ENCODE measurements at regions not wholly inside any gene's neighbourhood (a gene's known extent, or its start where the extent isn't known, plus 50 kb on each side); places are given as distances from the start of the nearest gene placed in this dataset.
"Not testable (repeated sequence)": the region's sequence is repeated elsewhere in the genome, so short reads cannot be mapped to it uniquely, and the experiment has no call there.

DNA sequence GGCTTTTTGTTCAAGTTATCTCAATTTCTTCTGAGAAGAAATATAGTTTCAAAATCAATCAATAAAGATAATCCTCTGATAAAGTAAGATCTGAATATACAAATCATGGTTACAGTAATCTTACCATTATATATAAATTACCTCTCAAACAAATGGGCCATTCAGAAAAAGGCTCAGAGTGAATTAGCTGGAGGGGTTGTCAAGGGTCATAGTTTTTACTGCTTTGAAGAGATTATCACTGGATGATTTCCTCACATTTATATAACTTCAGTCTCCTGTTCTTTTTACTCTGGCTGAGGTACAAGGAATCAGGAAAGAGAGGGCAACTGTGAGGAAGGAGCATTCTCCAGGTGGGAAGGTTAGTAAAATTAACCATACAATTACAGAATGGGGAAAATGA, 148.6 kb upstream of the ELL2 start:
- TF ChIP-seq POLR2A (IDR thresholded peaks at IDR 0.05) (no peak), CTCF (IDR thresholded peaks at IDR 0.05) (no peak)
- H3K9me3 ChIP-seq: no peaks in the 10 kb centered on the region
- intact Hi-C loops (cut with DNase I; ENCODE audit: low total_unique reads): no loop called here
- H3K27me3 ChIP-seq: no peaks in the 10 kb centered on the region
- H3K4me3 ChIP-seq: no peak overlapping the region
- DNase-seq: no peak
- no peak overlapping the region for H3K27ac ChIP-seq
- no peaks in the 10 kb centered on the region for H3K36me3 ChIP-seq (ENCODE audit: low read depth, missing control alignments)
- H3K4me1 ChIP-seq: no peaks in the 10 kb centered on the region

GRCh38 chr5:96108629-96109028, 147.0 kb upstream of the ELL2 start:
- intact Hi-C loops (cut with DNase I; ENCODE audit: low total_unique reads): not testable (repeated sequence)

DNA sequence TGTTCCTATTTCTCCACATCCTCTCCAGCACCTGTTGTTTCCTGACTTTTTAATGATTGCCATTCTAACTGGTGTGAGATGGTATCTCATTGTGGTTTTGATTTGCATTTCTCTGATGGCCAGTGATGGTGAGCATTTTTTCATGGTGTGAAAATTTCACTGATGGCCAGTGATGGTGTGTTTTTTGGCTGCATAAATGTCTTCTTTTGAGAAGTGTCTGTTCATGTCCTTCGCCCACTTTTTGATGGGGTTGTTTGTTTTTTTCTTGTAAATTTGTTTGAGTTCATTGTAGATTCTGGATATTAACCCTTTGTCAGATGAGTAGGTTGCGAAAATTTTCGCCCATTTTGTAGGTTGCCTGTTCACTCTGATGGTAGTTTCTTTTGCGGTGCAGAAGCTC, 142.2 kb upstream of the ELL2 start:
- H3K36me3 ChIP-seq (ENCODE audit: low read depth, missing control alignments); H3K4me3 ChIP-seq; H3K9me3 ChIP-seq; H3K27me3 ChIP-seq; H3K27ac ChIP-seq; H3K4me1 ChIP-seq; intact Hi-C loops (cut with DNase I; ENCODE audit: low total_unique reads); DNase-seq: not testable (repeated sequence)
- 95 to 100% methylated on average over 4 of the region's 4 CpGs for WGBS, 2 donors

More at GRCh38 chr5:96108629-96109028, 147.0 kb upstream of the ELL2 start:
- not testable (repeated sequence) for H3K27me3 ChIP-seq; DNase-seq; H3K4me1 ChIP-seq; H3K27ac ChIP-seq; H3K4me3 ChIP-seq; H3K9me3 ChIP-seq; H3K36me3 ChIP-seq (ENCODE audit: low read depth, missing control alignments)
- 91 to 98% methylated on average over 9 of the region's 10 CpGs for WGBS, 2 donors

DNA sequence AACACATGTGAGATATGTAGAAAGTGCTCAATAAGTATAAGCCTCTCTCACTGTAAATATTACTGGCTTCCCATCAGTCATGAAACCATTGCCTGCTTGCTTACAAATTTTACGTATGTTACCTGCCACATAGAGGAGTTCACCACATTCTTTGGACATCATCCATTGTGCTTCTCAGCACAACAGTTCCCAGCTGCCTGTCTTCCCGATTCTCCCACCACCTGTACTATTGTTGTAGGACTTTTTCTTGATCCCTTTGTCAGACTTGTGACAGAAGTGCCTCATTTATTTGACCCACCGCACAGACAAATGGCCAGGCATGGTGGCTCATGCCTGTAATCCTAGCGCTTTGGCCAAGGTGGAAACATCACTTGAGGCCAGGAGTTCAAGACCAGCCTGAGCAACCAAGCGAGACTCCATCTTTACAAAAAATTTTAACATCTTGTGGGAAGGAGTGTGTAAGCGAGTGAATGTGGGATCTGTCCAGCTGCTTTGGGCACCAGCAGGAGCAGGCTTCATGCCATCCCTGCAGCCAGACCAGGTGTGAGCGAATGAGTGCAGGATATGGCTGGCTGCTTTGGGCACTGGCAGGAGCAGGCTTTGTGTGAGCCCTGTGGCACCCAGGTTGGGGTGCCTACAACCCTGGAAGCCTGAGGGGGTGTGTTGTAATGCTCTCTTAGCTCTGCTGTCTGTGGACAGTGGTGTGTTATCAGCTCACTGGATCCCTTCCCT, 139.9 kb upstream of the ELL2 start:
- Histone ChIP-seq H3K4me3 (no peak overlapping the region), H3K9me3 (no peaks in the 10 kb centered on the region), H3K27me3 (no peaks in the 10 kb centered on the region), H3K36me3 (ENCODE audit: low read depth, missing control alignments) (no peaks in the 10 kb centered on the region), H3K4me1 (no peaks in the 10 kb centered on the region), H3K27ac (no peak overlapping the region)
- intact Hi-C loops (cut with DNase I; ENCODE audit: low total_unique reads): no loop called here
- DNase-seq: no peak
- 96 to 97% methylated on average over 6 to 7 of the region's 7 CpGs for WGBS, 2 donors
- TF ChIP-seq POLR2A (IDR thresholded peaks at IDR 0.05) (no peak), CTCF (IDR thresholded peaks at IDR 0.05) (no peak)

- intact Hi-C loops (cut with DNase I; ENCODE audit: low total_unique reads); H3K4me1 ChIP-seq; DNase-seq: not testable (repeated sequence)
Observed at GRCh38 chr5:96097488-96097887, 135.8 kb upstream of the ELL2 start.

GRCh38 chr5:96096724-96097123, 135.1 kb upstream of the ELL2 start:
- WGBS, 2 donors: 87 to 92% methylated on average over 2 of the region's 2 CpGs
- no peaks in the 10 kb centered on the region for H3K9me3 ChIP-seq
- intact Hi-C loops (cut with DNase I; ENCODE audit: low total_unique reads): no loop called here

More at GRCh38 chr5:96097488-96097887, 135.8 kb upstream of the ELL2 start:
- not testable (repeated sequence) for H3K27me3 ChIP-seq; H3K27ac ChIP-seq; H3K9me3 ChIP-seq; H3K36me3 ChIP-seq (ENCODE audit: low read depth, missing control alignments); H3K4me3 ChIP-seq

More at GRCh38 chr5:96096724-96097123, 135.1 kb upstream of the ELL2 start:
- Histone ChIP-seq H3K27ac (no peak overlapping the region), H3K36me3 (ENCODE audit: low read depth, missing control alignments) (no peaks in the 10 kb centered on the region), H3K4me1 (no peaks in the 10 kb centered on the region), H3K27me3 (no peaks in the 10 kb centered on the region), H3K4me3 (no peak overlapping the region)
- no peak for TF ChIP-seq POLR2A (IDR thresholded peaks at IDR 0.05)
- no peak for TF ChIP-seq CTCF (IDR thresholded peaks at IDR 0.05)
- DNase-seq: no peak
